ENCODE measurements at regions not wholly inside any gene's neighbourhood (a gene's known extent, or its start where the extent isn't known, plus 50 kb on each side); places are given as distances from the start of the nearest gene placed in this dataset.
"Not testable (repeated sequence)": the region's sequence is repeated elsewhere in the genome, so short reads cannot be mapped to it uniquely, and the experiment has no call there.

DNA sequence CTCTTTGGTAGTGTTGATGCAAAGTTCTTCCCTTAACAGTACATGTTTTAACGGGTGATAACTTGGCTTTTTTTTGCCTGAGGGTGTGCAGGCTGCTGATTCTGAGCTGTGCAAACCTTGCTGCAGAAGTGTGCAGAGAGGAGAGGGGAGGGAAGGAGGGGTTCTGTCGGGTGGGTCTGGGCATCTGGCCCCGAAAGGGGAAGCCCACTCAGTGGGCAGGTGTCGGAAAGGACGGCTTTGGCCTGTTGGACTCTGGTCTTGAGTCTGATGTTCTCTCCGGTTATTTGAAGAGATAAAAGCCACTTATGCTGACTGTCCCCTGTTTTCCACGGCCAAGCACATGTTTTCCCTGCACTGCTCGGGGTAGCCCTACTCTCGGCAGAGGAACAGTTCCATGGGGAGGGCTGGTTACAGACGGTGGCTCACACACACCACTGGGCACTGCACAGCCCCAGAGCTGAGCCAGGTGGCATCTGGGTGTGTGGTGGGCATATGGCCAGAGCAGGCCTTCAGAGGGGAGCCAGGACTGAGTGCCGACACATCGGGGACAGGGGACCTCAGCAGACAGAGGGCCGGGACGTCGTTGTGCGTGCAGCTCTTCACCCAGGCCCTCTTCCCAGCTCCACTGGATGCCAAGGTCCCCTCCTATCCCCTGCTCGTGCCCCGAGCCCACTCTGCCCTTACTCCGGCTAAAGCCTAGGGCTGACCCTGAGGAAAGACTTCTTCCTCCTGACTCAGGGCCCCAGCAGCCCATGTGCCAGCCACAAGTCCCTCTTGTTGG is 93.2 kb downstream of the TEX29 start:
- no peak for DNase-seq

DNA sequence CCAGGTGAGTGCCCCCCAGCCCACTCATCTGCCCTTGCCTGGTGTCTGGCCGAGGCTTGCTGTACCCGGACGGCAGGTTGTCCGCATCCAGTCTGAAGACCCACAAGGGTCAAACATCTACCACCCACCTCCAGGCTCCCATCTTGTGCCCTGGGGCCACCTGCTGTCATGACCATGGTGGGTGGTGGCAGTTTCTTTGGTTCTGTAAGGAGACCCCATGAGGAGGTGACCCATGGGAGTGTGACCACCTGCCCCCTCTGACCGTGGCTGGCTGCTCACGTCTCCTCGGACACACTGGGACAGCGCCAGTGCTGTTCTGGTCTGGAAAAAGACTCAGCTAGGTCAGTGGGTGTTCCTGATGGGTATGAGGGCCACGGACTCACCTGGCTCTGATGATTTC is 93.9 kb downstream of the TEX29 start:
- no peak for DNase-seq

DNA sequence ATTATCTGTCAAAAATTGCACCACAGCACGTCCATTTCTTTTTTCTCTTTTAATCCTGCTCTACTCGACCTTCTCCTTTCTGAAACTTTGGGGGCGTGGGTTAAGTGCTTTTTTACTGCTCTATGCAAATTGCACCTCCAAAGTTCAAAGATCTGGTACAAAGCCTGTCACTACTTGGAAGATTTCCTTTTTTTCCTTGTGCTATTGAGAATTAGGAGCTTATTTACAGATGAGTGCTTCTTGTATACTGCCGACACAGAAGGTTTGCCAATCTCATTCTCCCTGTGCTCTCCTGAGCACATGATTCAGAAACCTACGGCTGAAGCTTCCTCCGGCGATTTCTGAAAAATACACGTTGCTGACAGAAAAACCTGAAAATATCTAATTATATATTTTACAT is 94.8 kb downstream of the TEX29 start:
- DNase-seq, result no peak

DNA sequence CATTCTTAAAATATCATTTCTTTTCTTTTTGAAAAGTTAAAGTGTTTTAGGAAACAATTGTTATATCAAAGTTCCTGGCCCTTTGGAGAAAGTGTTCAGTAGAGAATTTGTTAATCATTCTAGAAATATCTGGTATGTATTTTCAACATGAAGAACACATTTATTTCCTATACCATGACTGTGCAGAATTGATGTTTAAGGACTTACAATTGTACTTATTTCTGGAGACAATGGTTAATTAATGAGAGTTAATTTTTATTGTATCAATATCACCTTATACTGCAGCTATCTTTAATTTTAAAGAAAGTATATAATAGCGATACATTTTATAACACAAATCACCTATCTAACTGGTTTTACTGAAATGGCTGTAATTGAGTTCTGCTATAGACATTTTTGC is 95.3 kb downstream of the TEX29 start:
- DNase-seq, result no peak

DNA sequence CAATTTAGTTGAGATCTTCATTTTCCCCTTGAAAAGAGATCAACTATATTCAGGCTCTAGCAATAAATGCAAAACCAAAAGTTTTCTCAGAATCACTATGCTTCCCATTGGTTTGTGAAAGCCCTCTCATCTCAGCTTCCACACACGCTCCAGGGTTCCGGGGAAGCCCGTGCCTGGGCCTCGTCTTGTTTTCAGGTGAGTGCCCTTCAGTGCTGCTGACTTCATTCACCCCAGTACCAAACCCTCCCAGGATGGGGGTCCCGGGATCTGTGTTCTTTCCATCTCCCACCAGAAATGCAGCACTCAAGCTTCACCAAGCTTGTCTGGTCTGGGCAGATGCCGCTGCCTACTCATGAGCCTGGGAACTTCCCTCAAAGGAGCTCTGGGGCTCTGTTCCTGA is 97.7 kb downstream of the TEX29 start:
- no peak for DNase-seq

DNA sequence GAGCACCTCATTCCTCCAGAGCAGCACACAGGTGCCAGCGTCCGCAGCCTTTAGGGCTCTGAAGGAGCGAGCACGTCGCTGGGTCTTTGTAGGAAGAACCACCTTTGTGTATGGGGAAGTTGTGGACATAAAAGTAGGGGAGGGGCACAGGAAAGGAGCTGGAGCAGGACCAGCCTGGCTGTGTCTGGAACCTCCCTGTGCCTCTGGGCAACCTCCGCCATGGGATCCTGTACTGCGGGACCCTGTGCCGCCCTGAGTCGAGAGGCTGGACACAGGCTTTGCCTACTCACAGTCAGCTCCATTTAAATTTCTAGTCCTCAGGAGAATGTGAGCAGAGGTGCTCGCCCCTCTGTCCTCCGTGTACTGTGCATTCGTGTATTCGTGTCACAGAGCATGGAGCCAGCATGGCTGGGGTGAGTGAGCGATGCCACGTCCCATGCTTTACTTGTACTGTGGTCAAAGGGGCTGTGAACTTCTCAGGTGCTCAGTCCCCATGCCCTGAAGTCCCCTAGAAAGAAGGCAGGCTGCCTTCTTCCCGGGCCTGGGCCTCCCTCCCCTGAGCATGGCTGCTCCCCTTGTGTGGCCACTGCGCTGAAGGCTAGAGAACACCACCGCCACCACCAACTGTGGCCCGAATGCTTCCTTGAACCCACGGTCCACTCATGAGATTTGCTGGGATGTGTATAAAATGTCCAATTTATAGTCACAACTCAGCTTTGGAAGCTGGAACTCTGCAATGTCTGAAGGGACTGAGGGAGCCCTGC is 99.9 kb downstream of the TEX29 start:
- no peak for DNase-seq

DNA sequence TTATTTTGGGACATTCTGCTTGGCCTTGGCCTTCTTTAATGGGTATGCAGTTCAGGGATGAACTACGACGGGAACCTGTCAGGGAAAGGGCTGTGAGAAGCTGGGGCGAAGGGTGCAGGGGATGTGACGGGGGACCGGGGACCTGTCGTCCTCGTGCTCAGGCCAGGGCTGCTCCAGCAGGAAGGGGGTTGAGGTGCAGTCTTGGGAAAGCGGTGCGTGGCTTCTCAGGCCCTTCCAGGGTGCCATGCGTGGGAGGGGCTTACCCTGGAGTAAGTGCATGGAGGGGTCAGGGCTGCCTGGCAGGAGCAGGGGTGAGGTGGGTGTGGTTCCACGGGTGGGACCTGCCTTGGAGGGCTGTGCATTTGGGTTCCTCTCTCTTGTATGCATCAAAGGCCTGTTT is 100.8 kb downstream of the TEX29 start:
- DNase-seq, result no peak

DNA sequence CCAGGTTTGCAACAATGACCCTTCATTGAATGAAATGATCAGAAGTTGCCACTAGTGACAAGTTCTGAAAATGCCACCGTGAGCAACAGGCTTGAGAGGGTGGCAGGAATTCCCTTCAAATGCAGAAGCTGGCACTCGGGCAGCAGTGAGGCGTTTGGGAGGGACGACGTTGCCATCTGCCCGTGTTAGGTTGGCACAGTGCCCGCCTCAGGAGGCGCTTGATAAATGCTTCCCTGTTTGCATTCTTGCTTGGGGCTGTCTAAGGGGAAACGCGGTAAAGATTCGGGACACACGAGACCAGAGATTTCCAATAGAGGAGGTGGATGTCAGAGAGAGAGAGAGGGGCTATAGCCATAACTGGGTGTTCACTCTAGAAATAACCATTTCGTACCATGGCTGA is 101.9 kb downstream of the TEX29 start:
- no peak for DNase-seq

DNA sequence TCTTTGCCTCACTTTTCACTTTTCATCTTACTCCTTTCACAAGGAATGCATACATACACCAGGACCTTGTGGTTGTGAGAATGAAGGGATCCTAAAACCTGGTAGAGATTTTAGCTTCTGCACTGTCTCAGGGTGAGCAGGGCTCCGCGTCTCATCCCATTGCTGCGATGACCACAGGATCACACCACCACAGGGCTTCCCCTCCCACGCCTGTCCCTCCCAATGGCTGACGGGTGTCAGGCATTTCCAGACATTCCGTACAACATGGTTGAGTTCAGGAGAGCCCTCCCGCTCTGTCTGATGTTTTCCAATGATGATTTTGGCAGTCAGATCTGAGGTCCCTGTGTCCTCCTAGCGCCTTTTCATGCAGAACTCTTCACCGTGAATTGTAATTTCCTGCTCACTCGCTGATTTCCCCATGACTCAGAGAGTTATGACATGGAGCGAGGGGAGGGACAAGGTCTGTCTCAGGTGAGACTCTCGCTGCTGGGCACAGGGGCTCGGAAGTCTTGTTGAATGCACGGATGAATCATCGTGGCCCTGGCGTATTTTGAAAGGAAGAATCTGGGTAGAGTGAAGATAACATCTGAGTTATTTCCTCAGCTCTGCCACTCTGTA is 102.8 kb downstream of the TEX29 start:
- DNase-seq, result no peak

DNA sequence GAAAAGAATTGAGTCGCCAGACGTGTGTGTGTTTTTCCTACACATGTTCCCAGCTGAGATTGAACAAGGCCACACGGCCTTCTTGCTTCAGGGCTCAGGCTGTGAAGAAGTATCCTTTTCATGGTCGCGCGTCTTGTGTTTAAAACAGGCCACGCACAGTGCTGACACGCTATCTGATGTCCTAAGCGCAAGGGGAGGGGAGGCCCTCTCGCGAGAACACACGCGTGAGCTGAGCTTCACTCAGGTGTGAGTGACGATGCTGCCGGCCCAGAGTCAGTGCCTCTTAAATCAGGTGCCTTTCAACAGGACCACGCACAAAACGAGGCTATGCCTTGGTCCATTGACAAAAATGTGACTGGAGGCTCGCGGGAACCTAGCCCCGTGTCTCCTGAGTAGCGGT is 103.7 kb downstream of the TEX29 start:
- no peak for DNase-seq

DNA sequence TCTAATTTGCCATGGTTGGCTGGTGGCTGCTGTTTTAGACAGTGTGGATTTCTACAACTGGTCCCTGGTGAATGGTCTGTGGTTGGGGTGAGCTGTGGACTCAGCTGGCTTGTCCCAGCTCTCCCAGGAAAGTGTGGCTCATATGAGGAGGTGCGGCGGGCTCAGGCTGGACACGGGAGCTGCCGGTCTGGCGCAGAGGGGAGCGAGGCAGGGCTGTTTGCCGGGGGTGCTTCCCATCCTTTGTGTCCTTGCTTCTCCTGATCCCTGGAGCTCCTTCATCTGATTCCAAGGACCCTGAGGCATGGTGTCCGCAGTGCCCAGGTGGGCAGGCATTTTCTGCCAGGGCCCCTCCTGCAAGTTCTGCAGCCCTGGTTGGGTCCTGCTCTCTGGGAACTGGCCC is 104.9 kb downstream of the TEX29 start:
- DNase-seq, result no peak

DNA sequence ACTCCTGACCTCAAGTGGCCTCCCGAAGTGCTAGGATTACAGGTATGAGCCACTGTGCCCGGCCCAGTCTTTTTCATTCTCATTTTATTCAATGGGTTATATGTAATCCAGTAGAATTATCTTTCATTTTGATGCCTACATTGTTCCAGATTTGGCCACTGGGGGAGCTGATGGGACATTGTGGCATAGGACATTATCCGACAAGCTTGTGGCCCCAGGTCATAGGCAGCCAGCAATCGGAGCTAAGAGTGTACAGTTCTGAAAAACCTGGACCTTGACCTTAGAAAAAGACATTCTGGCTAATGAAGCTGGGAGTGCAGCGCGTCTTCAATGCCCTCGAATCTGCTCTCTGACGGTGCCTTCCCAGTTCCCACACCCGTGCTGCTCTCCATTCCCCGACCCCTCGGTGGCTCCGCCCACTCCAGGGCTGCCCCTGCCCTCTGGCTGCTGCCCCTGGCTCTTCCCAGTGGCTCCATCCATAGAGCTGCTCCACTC is 108.7 kb downstream of the TEX29 start:
- peak in 1 of 2 experiments; percentile 12 for DNase-seq

DNA sequence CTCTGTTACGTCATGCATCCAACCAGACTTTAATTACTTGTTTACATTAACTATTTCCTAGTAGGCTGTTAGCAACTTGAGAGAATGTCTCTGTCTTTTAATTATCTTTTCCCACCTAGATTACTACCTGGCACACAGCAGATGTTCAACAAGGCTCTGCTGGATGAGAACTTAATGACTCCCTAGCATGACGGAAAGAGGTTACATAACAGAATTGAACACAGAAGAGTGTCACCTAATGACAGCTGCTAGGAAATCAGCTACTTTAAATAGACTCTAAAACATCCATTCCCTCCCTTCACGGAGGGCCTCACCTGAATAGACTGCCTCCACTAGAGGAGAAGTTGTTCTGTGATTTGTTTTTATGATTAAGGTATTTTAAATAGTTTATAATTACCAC is 110.8 kb downstream of the TEX29 start:
- no peak for DNase-seq

DNA sequence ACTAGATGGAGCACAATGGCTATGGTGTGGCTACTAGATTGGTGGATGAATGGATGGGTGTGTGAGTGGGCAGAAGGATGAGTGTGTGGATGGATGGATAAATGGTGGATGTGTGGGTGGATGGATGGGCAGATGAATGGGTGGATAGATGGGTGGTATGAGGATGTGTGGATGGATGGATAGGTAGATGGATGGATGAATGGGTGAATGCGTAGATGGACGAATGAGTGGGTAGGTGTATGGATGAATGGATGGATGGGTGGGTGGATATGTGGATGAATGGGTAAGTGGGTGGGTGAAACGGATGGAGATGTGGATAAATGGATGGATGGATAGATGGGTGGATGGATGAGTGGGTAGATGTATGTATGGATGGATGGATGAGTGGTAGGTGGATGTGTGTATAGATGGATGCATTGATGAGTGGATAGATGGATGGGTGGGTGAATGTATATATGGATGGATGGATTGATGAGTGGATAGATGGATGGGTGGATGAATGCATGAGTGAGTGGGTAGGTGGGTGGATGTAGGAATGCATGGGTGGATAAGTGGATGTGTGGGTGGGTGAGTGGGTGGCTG is 114.2 kb downstream of the TEX29 start:
- no peak for DNase-seq

DNA sequence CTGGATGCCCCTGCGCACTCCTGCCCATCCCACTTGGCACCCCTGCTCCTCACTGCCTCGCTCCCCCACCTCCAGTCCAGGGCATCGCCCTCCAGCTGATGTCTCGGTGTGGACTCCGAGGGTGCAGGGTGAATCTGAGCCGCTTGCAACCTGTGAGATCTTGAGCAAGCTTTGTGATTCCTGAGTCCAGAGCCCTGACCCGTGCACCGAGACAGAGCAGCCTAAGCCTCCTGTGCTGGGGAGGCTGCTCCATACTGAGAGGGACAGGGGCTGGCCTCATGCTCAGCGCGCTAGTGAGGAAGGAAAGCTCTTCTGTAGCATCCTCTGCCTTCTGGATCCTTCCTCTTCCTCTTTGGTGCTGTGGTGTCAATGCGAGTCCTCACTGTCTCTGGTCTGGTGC is 116.0 kb downstream of the TEX29 start:
- no peak for DNase-seq

DNA sequence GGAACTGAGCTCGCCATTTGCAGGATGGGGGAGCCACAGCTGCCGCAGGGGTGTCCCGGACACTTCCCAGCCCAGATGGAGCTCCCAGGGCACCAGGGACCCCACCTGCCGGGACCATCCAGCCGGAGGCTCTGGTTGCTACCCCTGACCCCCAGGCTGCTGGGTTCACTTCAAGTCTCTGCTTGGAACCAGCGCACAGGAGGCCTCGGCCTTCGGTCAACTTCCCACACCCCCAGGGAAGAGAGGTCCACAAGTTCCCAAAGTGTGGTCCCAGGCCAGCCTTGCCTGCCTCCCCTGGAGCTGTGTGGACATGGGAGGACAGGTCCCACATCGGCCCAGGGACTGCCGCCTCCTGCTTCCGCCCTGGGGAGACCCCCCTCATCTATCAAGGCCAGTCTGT is 117.0 kb downstream of the TEX29 start:
- DNase-seq, result no peak

DNA sequence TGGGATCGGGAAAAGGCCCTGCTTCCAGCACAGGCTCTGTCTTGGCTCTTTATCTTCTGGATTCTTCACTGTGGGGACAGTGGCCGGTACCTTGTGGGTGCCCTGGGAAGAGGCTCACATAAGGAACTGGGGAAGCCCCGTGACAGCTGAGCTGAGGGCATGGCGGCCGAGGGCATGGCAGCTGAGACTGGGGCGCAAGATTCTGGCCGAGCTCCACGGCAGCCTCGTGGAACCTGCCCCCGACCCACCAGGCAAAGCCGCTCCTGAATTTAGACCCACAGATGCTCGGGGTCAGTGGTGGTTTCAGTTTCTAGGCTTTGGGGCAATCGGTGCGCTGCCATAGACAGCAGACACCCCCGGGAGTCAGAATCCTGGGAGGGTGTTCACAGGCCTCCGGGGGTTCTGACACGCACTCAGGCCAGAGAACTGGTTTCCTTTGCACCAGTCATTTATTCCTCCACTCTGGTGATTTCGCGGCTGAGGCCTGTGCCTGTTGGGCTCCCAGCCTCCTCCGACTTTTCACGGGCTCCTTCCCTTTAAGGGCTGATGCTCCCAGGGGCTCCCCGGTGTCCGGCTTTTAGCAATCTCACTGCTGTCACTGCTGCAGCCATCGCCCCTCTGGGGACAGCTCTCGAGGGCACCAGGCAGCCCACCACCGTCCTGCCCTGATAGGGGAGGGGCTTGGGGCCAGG is 117.6 kb downstream of the TEX29 start:
- no peak for DNase-seq

DNA sequence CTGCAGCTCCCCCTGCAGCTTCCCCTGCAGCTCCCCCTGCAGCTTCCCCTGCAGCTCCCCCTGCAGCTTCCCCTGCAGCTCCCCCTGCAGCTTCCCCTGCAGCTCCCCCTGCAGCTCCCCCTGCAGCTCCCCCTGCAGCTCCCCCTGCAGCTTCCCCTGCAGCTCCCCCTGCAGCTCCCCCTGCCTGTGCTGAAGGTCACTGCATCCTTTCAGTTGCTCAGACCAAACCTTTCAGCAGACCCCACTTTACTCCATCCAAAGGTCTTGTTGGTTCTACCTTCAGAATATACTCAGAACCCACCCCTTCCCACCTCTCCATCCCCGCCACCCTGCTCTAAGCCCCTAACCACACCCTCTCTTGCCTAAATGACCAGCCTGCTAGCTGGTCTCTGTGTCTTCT is 120.0 kb downstream of the TEX29 start:
- not testable (repeated sequence) for DNase-seq

DNA sequence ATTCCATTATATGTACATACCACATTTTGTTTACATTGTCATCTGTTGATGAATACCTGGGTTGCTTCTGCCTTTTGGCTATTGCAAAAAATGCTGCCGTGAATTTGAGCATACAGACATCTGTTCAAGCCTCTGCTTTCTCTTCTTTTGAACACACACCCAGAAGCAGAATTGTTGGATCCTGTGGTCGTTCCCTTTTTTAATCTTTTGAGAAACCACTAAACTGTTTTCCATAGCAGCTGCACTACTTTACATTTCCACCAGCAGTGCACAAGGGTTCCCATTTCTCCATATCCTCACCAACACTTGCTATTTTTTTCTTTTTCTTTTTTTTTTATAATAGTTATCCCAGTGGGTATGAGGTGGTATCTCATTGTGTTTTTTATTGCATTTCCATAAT is 123.5 kb downstream of the TEX29 start:
- DNase-seq, result no peak

DNA sequence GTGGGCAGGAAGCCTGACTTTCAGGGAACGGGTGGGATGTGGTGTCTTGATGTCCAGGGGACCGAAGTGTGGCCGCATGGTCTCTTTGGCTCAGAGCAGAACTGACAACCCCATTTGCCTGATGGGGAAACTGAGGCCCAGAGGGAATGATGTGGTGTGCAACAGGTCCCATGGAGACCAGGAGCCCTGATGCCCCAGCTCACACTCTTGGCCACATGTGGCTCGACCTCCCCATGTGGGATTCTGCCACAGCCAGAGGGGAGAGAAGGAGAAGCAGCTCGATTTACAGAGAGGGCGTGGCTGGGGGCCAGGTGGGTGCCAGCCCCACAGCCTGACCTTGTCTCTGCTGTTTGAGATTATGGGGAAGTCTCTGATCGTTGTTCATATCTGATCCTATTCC is 128.1 kb downstream of the TEX29 start:
- DNase-seq, result no peak

DNA sequence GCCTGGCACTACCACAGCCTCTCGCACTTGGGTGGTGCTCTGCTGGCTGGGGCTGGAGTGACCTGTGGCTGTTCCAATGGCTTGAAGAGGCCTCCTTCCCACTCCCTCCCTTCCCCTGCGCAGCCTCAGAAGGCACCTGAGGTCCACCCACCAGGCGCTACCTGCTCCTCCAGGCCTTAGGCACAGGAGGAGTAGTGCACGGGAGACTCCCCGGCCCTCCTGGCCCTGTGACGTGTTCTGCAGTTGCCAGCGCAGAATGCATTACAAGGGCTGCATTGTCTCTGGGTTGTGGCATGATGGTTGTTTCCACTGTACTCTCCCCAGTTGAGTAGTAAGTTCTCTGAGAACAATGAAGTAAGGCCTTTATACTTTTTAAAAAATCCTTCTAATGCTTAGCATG is 128.6 kb downstream of the TEX29 start:
- no peak for DNase-seq

DNA sequence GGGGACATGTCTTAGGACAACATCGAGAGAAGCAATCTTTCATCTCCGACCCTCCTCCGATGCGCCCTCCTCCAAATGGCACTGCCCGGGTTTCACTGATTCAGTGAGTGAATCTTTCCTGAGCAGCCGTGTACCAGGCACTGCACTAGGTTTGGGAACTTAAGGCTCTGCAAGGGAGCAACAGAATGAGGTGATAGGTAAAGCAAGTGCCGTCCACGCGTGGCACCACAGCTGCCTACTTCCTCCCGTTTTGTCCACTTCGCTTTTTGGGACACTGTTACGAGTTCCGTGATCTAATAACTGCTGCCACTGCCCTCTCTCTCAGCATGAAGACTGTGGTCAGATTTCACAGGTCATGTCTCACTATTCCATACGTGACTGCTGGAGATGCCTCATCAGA is 131.0 kb downstream of the TEX29 start:
- DNase-seq, result no peak

All from activated CD4-positive, alpha-beta T cell treated with anti-CD3 and anti-CD28 coated beads, Interleukin-2, amount 50 U/mL, for 4 hours (primary cell).